Panc1 (cell line): ENCODE measurements at regions not wholly inside any gene's neighbourhood (a gene's known extent, or its start where the extent isn't known, plus 50 kb on each side); places are given as distances from the start of the nearest gene placed in this dataset.
"Not testable (repeated sequence)": the region's sequence is repeated elsewhere in the genome, so short reads cannot be mapped to it uniquely, and the experiment has no call there.

ENCODE experiments used
- ATAC-seq: fragments of 200-7000 bp; cut with Tn5 transposase; 2 replicates; pipeline ENCODE4 v1.9.1; 2020; ENCODE audit warnings: mild to moderate bottlenecking, moderate library complexity
- BruUV-seq: library from RNA; stranded (reverse); fragments of 400-500 nt; replicated peaks from 2 replicates; lab custom pipeline; 2021; lab: Mats Ljungman, UMichigan
- CTCF ChIA-PET: fragments of 300-600 bp; sonication (Branson Sonifier 250); formaldehyde crosslinking; loops from one replicate; lab custom pipeline; 2022; ENCODE audit warnings: antibody characterized with exemption; lab: Charles Lee
- POLR2A ChIA-PET: fragments of 300-600 bp; sonication (Branson Sonifier 250); formaldehyde crosslinking; loops from one replicate; lab custom pipeline; 2022; ENCODE audit warnings: antibody characterized with exemption; lab: Charles Lee
- DNase-seq: peaks from one replicate; pipeline ENCODE4 v3.0.0-alpha.2; 2010; ENCODE audit warnings: low read depth, low spot score
- H3K27ac ChIP-seq: 2 replicates; pipeline ENCODE4 v1.5.1; 2011; ENCODE audit warnings: mild to moderate bottlenecking, low read length, inconsistent platforms
- H3K27me3 ChIP-seq: fragments of 200-500 bp; sonication (Bioruptor generic); 2 replicates; pipeline ENCODE4 v1.6.0; 2014; ENCODE audit warnings: low read length, inconsistent platforms; ENCODE audit not compliant: control insufficient read depth, insufficient read depth
- H3K36me3 ChIP-seq: fragments of 200-500 bp; sonication (Bioruptor generic); 2 replicates; pipeline ENCODE4 v1.5.1; 2014; ENCODE audit warnings: inconsistent platforms, mild to moderate bottlenecking, low read length, moderate library complexity; ENCODE audit not compliant: control insufficient read depth, insufficient read depth
- H3K4me1 ChIP-seq: 2 replicates; pipeline ENCODE4 v1.5.1; 2011; ENCODE audit warnings: inconsistent platforms, mild to moderate bottlenecking, low read length, moderate library complexity; ENCODE audit not compliant: control insufficient read depth, insufficient read depth
- H3K4me3 ChIP-seq, 2 experiments: 2 replicates each; pipeline ENCODE4 v1.5.1; 2011 to 2012; ENCODE audit warnings: low read depth in 2 of 2, low read length in 2 of 2, mild to moderate bottlenecking in 2 of 2, inconsistent platforms in 1 of 2, moderate library complexity in 1 of 2
- H3K9me3 ChIP-seq: fragments of 200-500 bp; sonication (Bioruptor generic); 2 replicates; pipeline ENCODE4 v1.5.1; 2014; ENCODE audit warnings: low read depth, mild to moderate bottlenecking, inconsistent platforms, low read length, moderate library complexity; ENCODE audit not compliant: control insufficient read depth, insufficient read depth
- POLR2AphosphoS5 ChIP-seq: IDR thresholded peaks from 2 replicates; pipeline ENCODE4 v1.6.1; 2012; ENCODE audit warnings: mild to moderate bottlenecking, low read depth, low read length, moderate library complexity
- SIN3A ChIP-seq: IDR thresholded peaks from 2 replicates; pipeline ENCODE4 v1.6.1; 2012; ENCODE audit warnings: low read depth, mild to moderate bottlenecking, low read length, moderate library complexity, borderline replicate concordance; ENCODE audit not compliant: insufficient read depth
- TCF7L2 ChIP-seq: IDR thresholded peaks from 2 replicates; pipeline ENCODE4 v1.6.1; 2011; ENCODE audit warnings: mild to moderate bottlenecking, low read depth, low read length, inconsistent platforms
- in situ Hi-C: cut with HindIII; loops from 2 replicates; pipeline ENCODE4 v1.10.0; 2016; ENCODE audit warnings: low sequenced_read_pairs, low pct_unique_long_range_greater_than_20kb
- intact Hi-C: fragments of 100-400 bp; cut with micrococcal nuclease; formaldehyde crosslinking; loops from one replicate; pipeline ENCODE4 v1.10.0; 2022; ENCODE audit not compliant: unreplicated experiment
- TF ChIP-seq, protein P1 (sequence below): fragments of 450-650 bp; IDR thresholded peaks from 2 replicates; pipeline ENCODE4 v1.5.1; 2017; ENCODE audit warnings: mild to moderate bottlenecking
- TF ChIP-seq, protein P2 (sequence below), 2 experiments: IDR thresholded peaks; 2 replicates each; pipeline ENCODE4 v1.6.1; 2011 to 2012; ENCODE audit warnings: low read depth in 2 of 2, control low read depth in 1 of 2, low read length in 1 of 2, mild to moderate bottlenecking in 1 of 2, moderate library complexity in 1 of 2; ENCODE audit not compliant: insufficient read depth in 1 of 2

DNA sequence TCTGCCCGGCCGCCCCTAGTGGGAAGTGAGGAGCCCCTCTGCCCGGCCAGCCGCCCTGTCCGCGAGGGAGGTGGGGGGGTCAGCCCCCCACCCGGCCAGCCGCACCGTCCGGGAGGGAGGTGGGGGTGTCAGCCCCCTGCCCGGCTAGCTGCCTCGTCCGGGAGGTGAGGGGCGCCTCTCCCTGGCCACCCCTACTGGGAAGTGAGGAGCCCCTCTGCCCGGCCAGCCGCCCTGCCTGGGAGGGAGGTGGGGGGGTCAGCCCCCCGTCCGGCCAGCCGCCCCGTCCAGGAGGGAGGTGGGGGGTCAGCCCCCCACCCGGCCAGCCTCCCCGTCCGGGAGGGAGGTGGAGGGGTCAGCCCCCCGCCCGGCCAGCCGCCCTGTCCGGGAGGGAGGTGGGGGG lies 851.9 kb upstream of the DEFB115 start:
- H3K4me1 ChIP-seq, H3K9me3 ChIP-seq, in situ Hi-C loops, H3K4me3 ChIP-seq, H3K27ac ChIP-seq, H3K27me3 ChIP-seq, H3K36me3 ChIP-seq, CTCF ChIA-PET, intact Hi-C loops, ATAC-seq, DNase-seq, POLR2A ChIA-PET, BruUV-seq: not testable (repeated sequence)

DNA sequence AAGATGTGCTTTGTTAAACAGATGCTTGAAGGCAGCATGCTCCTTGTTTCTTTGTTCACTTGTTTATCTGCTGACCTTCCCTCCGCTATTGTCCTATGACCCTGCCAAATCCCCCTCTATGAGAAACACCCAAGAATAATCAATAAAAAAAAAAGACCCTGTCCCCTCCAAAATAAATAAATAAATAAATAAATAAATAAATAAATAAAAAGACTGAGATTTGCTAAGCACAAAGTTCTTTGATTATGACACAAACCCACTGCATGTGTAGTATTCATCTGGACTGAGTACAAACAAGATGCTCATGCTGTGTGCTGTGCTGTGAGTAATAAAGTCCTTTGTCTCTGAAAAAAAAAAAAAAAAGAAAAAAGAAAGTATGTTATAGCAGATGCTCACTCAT lies 851.1 kb upstream of the DEFB115 start:
- intact Hi-C loops, BruUV-seq, H3K4me3 ChIP-seq, H3K9me3 ChIP-seq, CTCF ChIA-PET, H3K27me3 ChIP-seq, H3K36me3 ChIP-seq, DNase-seq, H3K27ac ChIP-seq, H3K4me1 ChIP-seq, ATAC-seq, in situ Hi-C loops, POLR2A ChIA-PET: not testable (repeated sequence)

DNA sequence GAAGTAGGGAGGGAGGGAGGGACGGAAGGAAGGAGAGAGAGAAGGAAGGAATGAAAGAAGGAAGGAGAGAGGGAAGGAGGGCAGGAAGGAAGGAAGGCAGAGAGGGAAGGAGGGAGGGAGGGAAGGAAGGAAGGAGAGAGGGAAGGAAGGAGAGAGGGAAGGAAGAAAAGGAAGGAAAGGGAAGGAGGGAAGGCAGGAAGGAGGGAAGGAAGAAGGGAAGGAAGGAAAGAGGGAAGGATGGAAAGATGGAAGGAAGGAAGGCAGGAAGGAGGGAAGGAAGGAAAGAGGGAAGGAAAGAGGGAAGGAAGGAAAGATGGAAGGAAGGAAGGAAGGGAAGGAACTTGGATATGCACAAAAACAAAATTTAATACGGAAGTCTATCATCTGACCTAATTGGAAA lies 844.5 kb upstream of the DEFB115 start:
- no peaks in the 10 kb centered on the region for H3K27me3 ChIP-seq
- DNase-seq (no peak), ATAC-seq (no peak)
- H3K9me3 ChIP-seq: no peaks in the 10 kb centered on the region
- H3K27ac ChIP-seq: no peak overlapping the region
- no peaks in the 10 kb centered on the region for H3K4me1 ChIP-seq
- intact Hi-C loops (no loop called here), in situ Hi-C loops (no loop called here)
- POLR2A ChIA-PET: no interaction called here
- TF ChIP-seq, protein P1, sequence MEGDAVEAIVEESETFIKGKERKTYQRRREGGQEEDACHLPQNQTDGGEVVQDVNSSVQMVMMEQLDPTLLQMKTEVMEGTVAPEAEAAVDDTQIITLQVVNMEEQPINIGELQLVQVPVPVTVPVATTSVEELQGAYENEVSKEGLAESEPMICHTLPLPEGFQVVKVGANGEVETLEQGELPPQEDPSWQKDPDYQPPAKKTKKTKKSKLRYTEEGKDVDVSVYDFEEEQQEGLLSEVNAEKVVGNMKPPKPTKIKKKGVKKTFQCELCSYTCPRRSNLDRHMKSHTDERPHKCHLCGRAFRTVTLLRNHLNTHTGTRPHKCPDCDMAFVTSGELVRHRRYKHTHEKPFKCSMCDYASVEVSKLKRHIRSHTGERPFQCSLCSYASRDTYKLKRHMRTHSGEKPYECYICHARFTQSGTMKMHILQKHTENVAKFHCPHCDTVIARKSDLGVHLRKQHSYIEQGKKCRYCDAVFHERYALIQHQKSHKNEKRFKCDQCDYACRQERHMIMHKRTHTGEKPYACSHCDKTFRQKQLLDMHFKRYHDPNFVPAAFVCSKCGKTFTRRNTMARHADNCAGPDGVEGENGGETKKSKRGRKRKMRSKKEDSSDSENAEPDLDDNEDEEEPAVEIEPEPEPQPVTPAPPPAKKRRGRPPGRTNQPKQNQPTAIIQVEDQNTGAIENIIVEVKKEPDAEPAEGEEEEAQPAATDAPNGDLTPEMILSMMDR: no peak
- no peak for TF ChIP-seq SIN3A
- TF ChIP-seq TCF7L2: no peak
- TF ChIP-seq POLR2AphosphoS5: no peak
- TF ChIP-seq, protein P2, sequence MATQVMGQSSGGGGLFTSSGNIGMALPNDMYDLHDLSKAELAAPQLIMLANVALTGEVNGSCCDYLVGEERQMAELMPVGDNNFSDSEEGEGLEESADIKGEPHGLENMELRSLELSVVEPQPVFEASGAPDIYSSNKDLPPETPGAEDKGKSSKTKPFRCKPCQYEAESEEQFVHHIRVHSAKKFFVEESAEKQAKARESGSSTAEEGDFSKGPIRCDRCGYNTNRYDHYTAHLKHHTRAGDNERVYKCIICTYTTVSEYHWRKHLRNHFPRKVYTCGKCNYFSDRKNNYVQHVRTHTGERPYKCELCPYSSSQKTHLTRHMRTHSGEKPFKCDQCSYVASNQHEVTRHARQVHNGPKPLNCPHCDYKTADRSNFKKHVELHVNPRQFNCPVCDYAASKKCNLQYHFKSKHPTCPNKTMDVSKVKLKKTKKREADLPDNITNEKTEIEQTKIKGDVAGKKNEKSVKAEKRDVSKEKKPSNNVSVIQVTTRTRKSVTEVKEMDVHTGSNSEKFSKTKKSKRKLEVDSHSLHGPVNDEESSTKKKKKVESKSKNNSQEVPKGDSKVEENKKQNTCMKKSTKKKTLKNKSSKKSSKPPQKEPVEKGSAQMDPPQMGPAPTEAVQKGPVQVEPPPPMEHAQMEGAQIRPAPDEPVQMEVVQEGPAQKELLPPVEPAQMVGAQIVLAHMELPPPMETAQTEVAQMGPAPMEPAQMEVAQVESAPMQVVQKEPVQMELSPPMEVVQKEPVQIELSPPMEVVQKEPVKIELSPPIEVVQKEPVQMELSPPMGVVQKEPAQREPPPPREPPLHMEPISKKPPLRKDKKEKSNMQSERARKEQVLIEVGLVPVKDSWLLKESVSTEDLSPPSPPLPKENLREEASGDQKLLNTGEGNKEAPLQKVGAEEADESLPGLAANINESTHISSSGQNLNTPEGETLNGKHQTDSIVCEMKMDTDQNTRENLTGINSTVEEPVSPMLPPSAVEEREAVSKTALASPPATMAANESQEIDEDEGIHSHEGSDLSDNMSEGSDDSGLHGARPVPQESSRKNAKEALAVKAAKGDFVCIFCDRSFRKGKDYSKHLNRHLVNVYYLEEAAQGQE (IDR thresholded peaks at IDR 0.05; ENCODE audit: insufficient read depth in 1 of 2, low read depth in 2 of 2, low read length in 1 of 2): no peak
- no peaks in the 10 kb centered on the region for H3K36me3 ChIP-seq
- no peak overlapping the region for H3K4me3 ChIP-seq
- CTCF ChIA-PET: no interaction called here
- no TSS peak for BruUV-seq

DNA sequence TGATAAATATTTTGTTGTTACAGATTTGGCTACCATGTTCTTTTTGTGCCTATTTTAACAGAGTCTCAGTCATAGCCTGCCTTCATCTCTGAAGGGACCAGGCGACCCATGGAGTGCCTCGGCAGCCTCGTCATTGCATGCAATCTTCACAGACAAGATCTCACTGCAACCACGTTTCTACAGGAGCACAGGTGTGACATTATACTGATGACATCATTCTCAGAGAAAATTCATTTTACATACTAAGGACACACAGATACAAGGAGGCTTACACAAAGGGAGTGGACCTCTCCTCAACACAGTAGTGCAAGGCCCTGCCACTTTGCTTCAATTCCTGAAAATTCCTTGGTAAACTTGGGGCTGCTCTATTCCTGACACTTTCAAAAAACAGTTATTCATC lies 840.1 kb upstream of the DEFB115 start:
- H3K4me1 ChIP-seq, POLR2A ChIA-PET, H3K36me3 ChIP-seq, BruUV-seq, CTCF ChIA-PET, ATAC-seq, DNase-seq, H3K4me3 ChIP-seq, intact Hi-C loops, H3K9me3 ChIP-seq, H3K27ac ChIP-seq, in situ Hi-C loops, H3K27me3 ChIP-seq: not testable (repeated sequence)

DNA sequence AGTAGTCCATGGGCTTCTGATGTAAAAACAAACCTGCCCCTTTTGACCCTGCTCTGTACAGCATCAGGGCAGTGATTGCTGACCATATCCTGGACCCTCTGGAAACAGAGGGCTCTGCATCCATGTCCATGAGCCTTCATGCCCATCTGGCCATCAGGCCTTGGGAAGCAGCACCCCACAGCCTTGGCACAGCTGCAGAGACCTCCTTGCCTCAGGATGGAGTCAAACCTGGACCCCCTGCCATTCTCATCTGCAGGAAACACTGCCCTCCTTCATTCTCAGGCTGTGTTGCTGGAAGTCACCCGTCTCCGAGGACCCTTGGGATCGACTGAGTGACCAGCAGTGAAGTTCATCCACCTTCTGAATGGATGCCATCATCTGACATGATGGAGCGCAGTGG lies 839.1 kb upstream of the DEFB115 start:
- CTCF ChIA-PET, H3K9me3 ChIP-seq, DNase-seq, POLR2A ChIA-PET, H3K4me3 ChIP-seq, H3K36me3 ChIP-seq, intact Hi-C loops, H3K27ac ChIP-seq, H3K27me3 ChIP-seq, H3K4me1 ChIP-seq, BruUV-seq, in situ Hi-C loops, ATAC-seq: not testable (repeated sequence)
